ENCODE measurements at regions not wholly inside any gene's neighbourhood (a gene's known extent, or its start where the extent isn't known, plus 50 kb on each side); places are given as distances from the start of the nearest gene placed in this dataset.

GRCh38 chr1:217138799-217139466, 415.7 kb upstream of the ESRRG start:
- intact Hi-C loops (cut with DNase I): no loop called here
- Histone ChIP-seq H3K36me3 (no peaks in the 10 kb centered on the region), H3K4me1 (peaks cover 11 to 22% of the 10 kb centered on the region in 2 donors), H3K9me3 (no peaks in the 10 kb centered on the region), H3K27me3 (no peaks in the 10 kb centered on the region), H3K27ac (no peak overlapping the region), H3K4me3 (replicated peaks in 1 of 3) (no peak overlapping the region)
- no peak for TF ChIP-seq POLR2A (IDR thresholded peaks at IDR 0.05)
- no peak for TF ChIP-seq CTCF (IDR thresholded peaks at IDR 0.05)
- WGBS, 2 donors: 56 to 76% methylated on average over 12 of the region's 12 CpGs
- DNase-seq: no peak

GRCh38 chr1:217138173-217138765, 415.0 kb upstream of the ESRRG start:
- intact Hi-C loops (cut with DNase I): no loop called here
- Histone ChIP-seq H3K27ac (no peak overlapping the region), H3K4me3 (replicated peaks in 1 of 3) (no peak overlapping the region), H3K27me3 (no peaks in the 10 kb centered on the region), H3K9me3 (no peaks in the 10 kb centered on the region), H3K4me1 (peaks cover 11 to 22% of the 10 kb centered on the region in 2 donors), H3K36me3 (no peaks in the 10 kb centered on the region)
- DNase-seq: no peak
- 12 to 21% methylated on average over 20 to 22 of the region's 29 CpGs for WGBS, 2 donors
- no peak for TF ChIP-seq POLR2A (IDR thresholded peaks at IDR 0.05)
- TF ChIP-seq CTCF (IDR thresholded peaks at IDR 0.05): no peak

- peaks cover 11 to 22% of the 10 kb centered on the region in 2 donors for H3K4me1 ChIP-seq
- H3K36me3 ChIP-seq: no peaks in the 10 kb centered on the region
- H3K9me3 ChIP-seq: no peaks in the 10 kb centered on the region
- intact Hi-C loops (cut with DNase I): no loop called here
- no peaks in the 10 kb centered on the region for H3K27me3 ChIP-seq
- WGBS, 2 donors: 17 to 18% methylated on average over 19 to 22 of the region's 53 CpGs
- H3K27ac ChIP-seq: no peak overlapping the region
- no peak for TF ChIP-seq CTCF (IDR thresholded peaks at IDR 0.05)
- no peak for TF ChIP-seq POLR2A (IDR thresholded peaks at IDR 0.05)
- peak; percentile 22 for DNase-seq
- peak overlapping the region in 1 of 3 donors; percentile 6 for H3K4me3 ChIP-seq (replicated peaks in 1 of 3)
Measured at GRCh38 chr1:217137210-217137881, 414.1 kb upstream of the ESRRG start.

GRCh38 chr1:217136895-217137205, 413.6 kb upstream of the ESRRG start:
- H3K27me3 ChIP-seq: no peaks in the 10 kb centered on the region
- no peak for DNase-seq
- no peak overlapping the region for H3K27ac ChIP-seq
- no peaks in the 10 kb centered on the region for H3K9me3 ChIP-seq
- no peaks in the 10 kb centered on the region for H3K36me3 ChIP-seq
- intact Hi-C loops (cut with DNase I): no loop called here
- H3K4me1 ChIP-seq: peaks cover 11 to 22% of the 10 kb centered on the region in 2 donors
- no peak overlapping the region for H3K4me3 ChIP-seq (replicated peaks in 1 of 3)
- TF ChIP-seq CTCF (IDR thresholded peaks at IDR 0.05): no peak
- no peak for TF ChIP-seq POLR2A (IDR thresholded peaks at IDR 0.05)
- 42 to 52% methylated on average over 11 of the region's 11 CpGs for WGBS, 2 donors
